Fibroblast of lung (primary cell): ENCODE measurements at regions not wholly inside any gene's neighbourhood (a gene's known extent, or its start where the extent isn't known, plus 50 kb on each side); places are given as distances from the start of the nearest gene placed in this dataset.

Experiments used
- CTCF ChIP-seq, 2 donors: IDR thresholded peaks in 1 of 2; conservative IDR thresholded peaks in 1 of 2; 1 replicate in 1 of 2; 2 replicates in 1 of 2; pipeline ENCODE4 v1.5.1; 2011 to 2012; ENCODE audit warnings: low read length in 2 of 2, control low read depth in 1 of 2, inconsistent platforms in 1 of 2, low read depth in 1 of 2, mild to moderate bottlenecking in 1 of 2
- EZH2 ChIP-seq: IDR thresholded peaks from 2 replicates; pipeline ENCODE4 v1.5.1; 2012; ENCODE audit warnings: low read length, control low read depth, mild to moderate bottlenecking; ENCODE audit errors: missing control alignments

DNA sequence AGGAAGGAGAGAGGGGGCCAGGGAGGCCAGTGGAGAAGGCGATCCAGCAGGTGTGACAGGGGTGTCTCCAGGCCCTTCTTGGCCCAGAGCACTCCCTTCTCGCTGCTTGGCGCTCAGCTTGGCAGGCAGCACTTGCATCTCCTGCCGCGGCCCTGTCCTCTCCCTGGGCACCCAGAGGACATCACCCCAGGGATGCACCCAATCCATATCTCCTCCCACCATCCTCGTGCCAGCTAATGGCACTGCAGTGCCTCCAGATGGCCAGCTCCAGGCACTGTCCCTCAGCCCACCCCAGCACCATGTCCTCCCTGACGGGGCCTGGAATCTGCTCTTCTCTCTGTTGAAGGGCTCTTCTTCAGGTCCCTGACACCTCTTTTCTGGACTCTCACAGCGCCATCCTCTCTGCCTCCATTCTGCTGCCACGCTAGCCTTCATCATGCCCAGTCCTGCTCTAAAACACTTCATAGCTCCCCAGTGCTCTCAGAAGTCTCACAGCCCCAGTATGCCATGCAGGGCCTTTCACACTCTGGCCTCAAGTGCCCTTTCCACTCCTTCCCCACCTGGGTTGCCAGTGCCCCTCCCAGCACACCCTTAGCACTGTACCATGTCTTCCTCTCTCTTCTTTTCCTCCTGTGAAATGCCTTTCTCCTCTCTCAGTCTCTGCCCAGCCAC lies 106.8 kb upstream of the SLC6A11 start:
- TF ChIP-seq CTCF (conservative IDR thresholded peaks at IDR 0.05 in 1 of 2, IDR thresholded peaks at IDR 0.05 in 1 of 2; ENCODE audit: low read depth in 1 of 2, low read length in 2 of 2) (no peak), EZH2 (no peak)
